H9 (cell line): ENCODE measurements at regions not wholly inside any gene's neighbourhood (a gene's known extent, or its start where the extent isn't known, plus 50 kb on each side); places are given as distances from the start of the nearest gene placed in this dataset.

Source experiments
- DNase-seq: peaks from one replicate; pipeline ENCODE4 v3.0.0-alpha.2; 2017
- H2AFZ ChIP-seq: one replicate; pipeline ENCODE4 v1.6.1; 2013; ENCODE audit warnings: mild to moderate bottlenecking, low read length, control low read depth, moderate library complexity
- H2AK5ac ChIP-seq: 2 replicates; pipeline ENCODE4 v1.6.1; 2013; ENCODE audit warnings: low read length, control low read depth, mixed read lengths; ENCODE audit not compliant: insufficient read length
- H2BK120ac ChIP-seq: one replicate; pipeline ENCODE4 v1.6.1; 2013; ENCODE audit warnings: low read depth, mild to moderate bottlenecking, low read length, control low read depth, inconsistent platforms; ENCODE audit not compliant: poor library complexity, severe bottlenecking
- H2BK12ac ChIP-seq: 2 replicates; pipeline ENCODE4 v1.6.1; 2013; ENCODE audit warnings: low read length, control low read depth, mixed read lengths, low read depth; ENCODE audit not compliant: insufficient read length
- H2BK15ac ChIP-seq: 2 replicates; pipeline ENCODE4 v1.6.1; 2013; ENCODE audit warnings: low read depth, low read length, control low read depth
- H2BK20ac ChIP-seq: one replicate; pipeline ENCODE4 v1.6.1; 2013; ENCODE audit warnings: low read depth, mild to moderate bottlenecking, low read length, control low read depth, inconsistent platforms; ENCODE audit not compliant: poor library complexity, severe bottlenecking
- H2BK5ac ChIP-seq: 2 replicates; pipeline ENCODE4 v1.6.1; 2013; ENCODE audit warnings: low read length, control low read depth, mixed read lengths; ENCODE audit not compliant: insufficient read length
- H3K14ac ChIP-seq: 2 replicates; pipeline ENCODE4 v1.6.1; 2013; ENCODE audit warnings: low read length, control low read depth; ENCODE audit not compliant: insufficient read depth
- H3K18ac ChIP-seq: 2 replicates; pipeline ENCODE4 v1.6.1; 2013; ENCODE audit warnings: low read depth, mild to moderate bottlenecking, mixed read lengths, low read length, control low read depth; ENCODE audit not compliant: insufficient read length
- H3K23ac ChIP-seq: 2 replicates; pipeline ENCODE4 v1.6.1; 2013; ENCODE audit warnings: low read length, control low read depth, mixed read lengths, low read depth; ENCODE audit not compliant: insufficient read length
- H3K23me2 ChIP-seq: 2 replicates; pipeline ENCODE4 v1.6.1; 2013; ENCODE audit warnings: low read depth, mild to moderate bottlenecking, mixed read lengths, low read length, control low read depth; ENCODE audit not compliant: insufficient read length, poor library complexity, severe bottlenecking
- H3K27ac ChIP-seq: 2 replicates; pipeline ENCODE4 v1.5.1; 2013; ENCODE audit warnings: low read length, control low read depth, mixed read lengths, low read depth; ENCODE audit not compliant: insufficient read length
- H3K27me3 ChIP-seq: 2 replicates; pipeline ENCODE4 v1.6.1; 2013; ENCODE audit warnings: low read length, control low read depth, inconsistent platforms; ENCODE audit not compliant: insufficient read depth
- H3K4ac ChIP-seq: 2 replicates; pipeline ENCODE4 v1.6.1; 2013; ENCODE audit warnings: low read depth, mild to moderate bottlenecking, control low read depth, inconsistent platforms, low read length, moderate library complexity
- H3K4me1 ChIP-seq: 2 replicates; pipeline ENCODE4 v1.6.1; 2013; ENCODE audit warnings: low read length, control low read depth, inconsistent platforms; ENCODE audit not compliant: insufficient read depth
- H3K4me2 ChIP-seq: 2 replicates; pipeline ENCODE4 v1.6.1; 2013; ENCODE audit warnings: low read length, control low read depth, mixed read lengths; ENCODE audit not compliant: insufficient read length, insufficient read depth
- H3K56ac ChIP-seq: 2 replicates; pipeline ENCODE4 v1.6.1; 2013; ENCODE audit warnings: low read depth, mild to moderate bottlenecking, mixed read lengths, low read length, control low read depth; ENCODE audit not compliant: insufficient read length
- H3K79me1 ChIP-seq: 2 replicates; pipeline ENCODE4 v1.6.1; 2013; ENCODE audit warnings: low read depth, mild to moderate bottlenecking, moderate library complexity, low read length, control low read depth, inconsistent platforms; ENCODE audit not compliant: insufficient read depth, poor library complexity, severe bottlenecking
- H3K79me2 ChIP-seq: 2 replicates; pipeline ENCODE4 v1.6.1; 2013; ENCODE audit warnings: low read length, control low read depth, inconsistent platforms; ENCODE audit not compliant: insufficient read depth
- H3K9ac ChIP-seq: 2 replicates; pipeline ENCODE4 v1.6.1; 2013; ENCODE audit warnings: low read length, control low read depth, mixed read lengths; ENCODE audit not compliant: insufficient read length; ENCODE audit errors: extremely low read depth
- H3K9me3 ChIP-seq: one replicate; pipeline ENCODE4 v1.6.1; 2013; ENCODE audit warnings: low read depth, low read length, inconsistent platforms; ENCODE audit not compliant: control insufficient read depth
- H3T11ph ChIP-seq: one replicate; pipeline ENCODE4 v1.6.1; 2013; ENCODE audit warnings: mild to moderate bottlenecking, low read length, control low read depth, inconsistent platforms
- H4K20me1 ChIP-seq: one replicate; pipeline ENCODE4 v1.6.1; 2013; ENCODE audit not compliant: control insufficient read depth, insufficient read length, insufficient read depth
- H4K5ac ChIP-seq: 2 replicates; pipeline ENCODE4 v1.6.1; 2013; ENCODE audit warnings: low read depth, mild to moderate bottlenecking, mixed read lengths, low read length, control low read depth; ENCODE audit not compliant: insufficient read length
- H4K8ac ChIP-seq: replicated peaks from 2 replicates; pipeline ENCODE4 v1.6.1; 2013; ENCODE audit warnings: low read length, control low read depth, mixed read lengths, low read depth; ENCODE audit not compliant: insufficient read length
- H4K91ac ChIP-seq: 2 replicates; pipeline ENCODE4 v1.6.1; 2013; ENCODE audit warnings: low read depth, mild to moderate bottlenecking, moderate library complexity, mixed read lengths, low read length, control low read depth; ENCODE audit not compliant: insufficient read length
- H3K27ac Mint-ChIP-seq, 3 experiments: 2 replicates in 2 of 3; 3 replicates in 1 of 3; pipeline ENCODE4 v1.8.0; 2020 to 2021; ENCODE audit warnings: mixed read lengths in 3 of 3, mild to moderate bottlenecking in 1 of 3, moderate library complexity in 1 of 3
- H3K27me3 Mint-ChIP-seq: 2 replicates; pipeline ENCODE4 v1.8.0; 2021; ENCODE audit warnings: low read depth, mild to moderate bottlenecking, moderate library complexity, mixed read lengths
- H3K36me3 Mint-ChIP-seq, 3 experiments: 2 replicates in 2 of 3; 3 replicates in 1 of 3; pipeline ENCODE4 v1.8.0; 2020 to 2021; ENCODE audit warnings: low read depth in 3 of 3, mixed read lengths in 3 of 3; ENCODE audit not compliant: insufficient read depth in 1 of 3
- H3K4me1 Mint-ChIP-seq, 2 experiments: 2 replicates each; pipeline ENCODE4 v1.8.0; 2020; ENCODE audit warnings: mixed read lengths in 2 of 2
- H3K4me3 Mint-ChIP-seq, 2 experiments: 2 replicates in 1 of 2; 3 replicates in 1 of 2; pipeline ENCODE4 v1.8.0; 2020 to 2021; ENCODE audit warnings: mild to moderate bottlenecking in 2 of 2, mixed read lengths in 2 of 2, moderate library complexity in 1 of 2
- H3K9me3 Mint-ChIP-seq, 2 experiments: 2 replicates in 1 of 2; 3 replicates in 1 of 2; pipeline ENCODE4 v1.8.0; 2020; ENCODE audit warnings: mild to moderate bottlenecking in 2 of 2, mixed read lengths in 2 of 2, moderate library complexity in 1 of 2
- WGBS: extraction: QIAGEN DNeasy Blood & Tissue Kit; methylation state at CpG from one replicate; pipeline ENCODE4 v1.1.7; 2013; ENCODE audit warnings: missing lambda C conversion rate, low lambda C conversion rate, mixed read lengths; ENCODE audit not compliant: insufficient read length; ENCODE audit errors: extremely low coverage; 5-methylcytosine and 5-hydroxymethylcytosine counted together
- TF ChIP-seq, protein P1 (sequence below): fragments of 200-600 bp; sonication (generic); conservative IDR thresholded peaks from 3 replicates; pipeline ENCODE4 v1.8.0; 2021; ENCODE audit warnings: antibody characterized with exemption, mild to moderate bottlenecking

DNA sequence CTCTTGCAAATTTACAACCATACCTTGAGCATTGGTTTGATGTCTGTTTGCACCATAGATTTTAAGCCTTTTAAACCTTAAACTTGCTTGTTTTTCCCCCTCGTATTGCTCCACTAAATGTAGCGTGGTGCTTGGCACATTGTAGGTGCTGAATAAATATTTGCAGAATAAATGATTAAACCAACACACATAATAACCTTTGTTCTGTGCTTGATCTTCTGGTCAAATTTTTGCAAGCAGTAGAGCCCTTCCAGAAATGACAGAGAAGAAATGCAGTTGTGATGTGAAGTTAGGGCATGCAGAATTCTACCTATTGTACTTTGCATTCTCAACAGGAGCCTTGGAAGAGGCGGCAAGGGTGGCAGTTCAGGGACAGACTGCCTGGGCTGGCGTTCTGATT, 394.4 kb upstream of the TBX3 start:
- Histone ChIP-seq H2BK12ac (no peak overlapping the region), H4K8ac (no peak overlapping the region), H3K79me1 (no peaks in the 10 kb centered on the region), H3K4me2 (no peak overlapping the region), H3K23ac (no peak overlapping the region), H2AK5ac (no peak overlapping the region), H2AFZ (no peak overlapping the region), H4K91ac (no peak overlapping the region), H3K9me3 (no peaks in the 10 kb centered on the region), H4K20me1 (no peaks in the 10 kb centered on the region), H3K14ac (no peak overlapping the region), H3K4ac (no peak overlapping the region), H3K4me1 (no peaks in the 10 kb centered on the region), H3K9ac (no peak overlapping the region), H2BK5ac (no peak overlapping the region), H3K27me3 (no peaks in the 10 kb centered on the region), H3K27ac (no peak overlapping the region), H3K23me2 (no peaks in the 10 kb centered on the region), H3K18ac (no peak overlapping the region), H4K5ac (no peak overlapping the region), H3K79me2 (no peaks in the 10 kb centered on the region), H3K56ac (no peak overlapping the region), H2BK15ac (no peak overlapping the region; the same call in 1 of the 2 replicates), H3T11ph (no peak overlapping the region), H2BK20ac (no peak overlapping the region), H2BK120ac (no peak overlapping the region)
- Mint-ChIP-seq H3K4me3 (no peak overlapping the region), H3K9me3 (no peaks in the 10 kb centered on the region), H3K27ac (no peak overlapping the region), H3K27me3 (peaks cover 6% of the 10 kb centered on the region; the same call in 1 of the 2 replicates), H3K36me3 (no peaks in the 10 kb centered on the region), H3K4me1 (no peaks in the 10 kb centered on the region; a peak in 1 of 4 replicates)
- DNase-seq = no peak
- no CpG with 5 or more reads among the region's 4 CpGs for WGBS
- TF ChIP-seq, protein P1, sequence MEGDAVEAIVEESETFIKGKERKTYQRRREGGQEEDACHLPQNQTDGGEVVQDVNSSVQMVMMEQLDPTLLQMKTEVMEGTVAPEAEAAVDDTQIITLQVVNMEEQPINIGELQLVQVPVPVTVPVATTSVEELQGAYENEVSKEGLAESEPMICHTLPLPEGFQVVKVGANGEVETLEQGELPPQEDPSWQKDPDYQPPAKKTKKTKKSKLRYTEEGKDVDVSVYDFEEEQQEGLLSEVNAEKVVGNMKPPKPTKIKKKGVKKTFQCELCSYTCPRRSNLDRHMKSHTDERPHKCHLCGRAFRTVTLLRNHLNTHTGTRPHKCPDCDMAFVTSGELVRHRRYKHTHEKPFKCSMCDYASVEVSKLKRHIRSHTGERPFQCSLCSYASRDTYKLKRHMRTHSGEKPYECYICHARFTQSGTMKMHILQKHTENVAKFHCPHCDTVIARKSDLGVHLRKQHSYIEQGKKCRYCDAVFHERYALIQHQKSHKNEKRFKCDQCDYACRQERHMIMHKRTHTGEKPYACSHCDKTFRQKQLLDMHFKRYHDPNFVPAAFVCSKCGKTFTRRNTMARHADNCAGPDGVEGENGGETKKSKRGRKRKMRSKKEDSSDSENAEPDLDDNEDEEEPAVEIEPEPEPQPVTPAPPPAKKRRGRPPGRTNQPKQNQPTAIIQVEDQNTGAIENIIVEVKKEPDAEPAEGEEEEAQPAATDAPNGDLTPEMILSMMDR = no peak
